Gastrocnemius medialis (tissue), 4 donors: ENCODE measurements at regions not wholly inside any gene's neighbourhood (a gene's known extent, or its start where the extent isn't known, plus 50 kb on each side); places are given as distances from the start of the nearest gene placed in this dataset.

Experiments
- ATAC-seq, 2 donors: fragments of 150-250 bp; one replicate each; pipeline ENCODE4 v1.9.1; 2016
- DNase-seq, 2 donors: peaks; one replicate each; pipeline ENCODE4 v3.0.0-alpha.2; 2019
- H3K27ac ChIP-seq, 4 donors: fragments of 200-600 bp; sonication (generic); 1 replicate in 1 of 4; 2 replicates in 3 of 4; pipeline ENCODE4 v1.5.1; 2016 to 2018; ENCODE audit warnings: mild to moderate bottlenecking in 2 of 4, moderate library complexity in 1 of 4
- H3K27me3 ChIP-seq, 3 donors: fragments of 200-600 bp; sonication (generic) in 2 of 3; 1 replicate in 1 of 3; 2 replicates in 2 of 3; pipeline versions ENCODE4 v1.5.1 to v1.6.0; 2016 to 2019; ENCODE audit warnings: mild to moderate bottlenecking in 1 of 3, moderate library complexity in 1 of 3
- H3K36me3 ChIP-seq, 2 donors: fragments of 200-600 bp; sonication (generic) in 1 of 2; one replicate each; pipeline ENCODE4 v1.5.1; 2017 to 2018
- H3K4me1 ChIP-seq, 2 donors: fragments of 200-600 bp; sonication (generic) in 1 of 2; one replicate each; pipeline ENCODE4 v1.5.1; 2016 to 2017; ENCODE audit warnings: mild to moderate bottlenecking in 2 of 2
- H3K4me3 ChIP-seq, 4 donors: fragments of 200-600 bp; sonication (generic) in 3 of 4; 1 replicate in 1 of 4; 2 replicates in 3 of 4; pipeline ENCODE4 v1.5.1; 2016 to 2019; ENCODE audit warnings: mild to moderate bottlenecking in 2 of 4
- H3K9me3 ChIP-seq, 3 donors: fragments of 200-600 bp; sonication (generic) in 2 of 3; 1 replicate in 1 of 3; 2 replicates in 2 of 3; pipeline ENCODE4 v1.5.1; 2016 to 2019
- POLR2A ChIP-seq, 2 donors: fragments of 450-650 bp; IDR thresholded peaks; one replicate each; pipeline ENCODE4 v1.6.1; 2017; ENCODE audit warnings: antibody characterized with exemption in 2 of 2, mild to moderate bottlenecking in 2 of 2, moderate library complexity in 2 of 2
- in situ Hi-C, 4 donors: fragments of 200-750 bp; cut with MboI; loops; one replicate each; pipeline versions ENCODE4 v1.15.0 to v1.8.0; 2017; ENCODE audit warnings: low sequenced_read_pairs in 4 of 4
- intact Hi-C: fragments of 100-400 bp; cut with DNase I; formaldehyde crosslinking; loops from one replicate; pipeline ENCODE4 v1.15.1; 2023; ENCODE audit warnings: low total_unique reads
- TF ChIP-seq, protein P1 (sequence below), 5 experiments: fragments of 450-650 bp in 3 of 5; fragments of 200-600 bp in 2 of 5; sonication (generic) in 2 of 5; IDR thresholded peaks in 4 of 5; conservative IDR thresholded peaks in 1 of 5; 1 replicate in 4 of 5; 2 replicates in 1 of 5; pipeline ENCODE4 v1.5.1; 2016 to 2019; ENCODE audit warnings: antibody characterized with exemption in 5 of 5, mild to moderate bottlenecking in 3 of 5, moderate library complexity in 3 of 5

DNA sequence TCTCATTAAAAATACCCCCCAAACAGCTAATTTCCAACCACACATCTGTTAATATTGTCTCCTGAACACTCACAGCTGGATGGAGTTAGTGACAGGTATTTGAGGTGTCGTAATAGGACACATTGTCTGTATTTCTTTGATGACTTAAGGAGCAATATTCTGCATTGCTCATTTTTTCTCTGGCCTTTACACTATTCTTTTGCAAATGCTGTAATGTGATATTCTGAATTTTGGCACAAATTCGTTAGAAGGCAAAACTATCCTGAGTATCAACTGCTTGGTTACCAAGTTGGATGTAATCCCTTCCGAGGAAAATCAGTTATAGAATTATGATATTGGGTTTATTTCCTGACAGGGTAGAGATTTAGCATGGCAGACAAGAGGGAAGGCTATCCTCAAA, 1030.2 kb downstream of the MCTP2 start:
- intact Hi-C loops: no loop called here

DNA sequence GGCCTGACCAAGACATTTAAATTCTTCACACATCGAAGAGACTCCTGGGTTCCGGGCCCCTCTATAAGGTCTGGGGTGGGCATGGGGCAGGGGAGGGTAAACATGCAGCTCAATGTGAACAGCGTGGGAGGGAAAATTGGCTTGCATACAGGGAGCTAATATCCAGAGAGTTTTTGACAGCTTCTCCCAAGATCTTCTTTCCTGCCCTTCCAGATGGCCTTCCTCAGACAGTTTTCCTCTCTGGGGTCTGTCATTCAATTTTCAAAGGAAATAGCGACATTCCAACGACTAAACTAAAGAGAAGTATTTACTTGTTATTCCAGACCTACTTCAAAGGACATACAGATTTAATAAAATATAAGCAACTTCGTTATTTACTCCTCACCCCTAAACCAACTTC, 1030.6 kb downstream of the MCTP2 start:
- no peaks in the 10 kb centered on the region for H3K9me3 ChIP-seq
- intact Hi-C loops (no loop called here), in situ Hi-C loops (loop anchor here in 3 of 4 donors (10.0 to 25.0 kb wide), 5 partner anchors 900 to 1975 kb away; partner anchors contain the start of gene NR2F2 (in 1 of the 3))
- ATAC-seq (no peak), DNase-seq (no peak)
- TF ChIP-seq, protein P1, sequence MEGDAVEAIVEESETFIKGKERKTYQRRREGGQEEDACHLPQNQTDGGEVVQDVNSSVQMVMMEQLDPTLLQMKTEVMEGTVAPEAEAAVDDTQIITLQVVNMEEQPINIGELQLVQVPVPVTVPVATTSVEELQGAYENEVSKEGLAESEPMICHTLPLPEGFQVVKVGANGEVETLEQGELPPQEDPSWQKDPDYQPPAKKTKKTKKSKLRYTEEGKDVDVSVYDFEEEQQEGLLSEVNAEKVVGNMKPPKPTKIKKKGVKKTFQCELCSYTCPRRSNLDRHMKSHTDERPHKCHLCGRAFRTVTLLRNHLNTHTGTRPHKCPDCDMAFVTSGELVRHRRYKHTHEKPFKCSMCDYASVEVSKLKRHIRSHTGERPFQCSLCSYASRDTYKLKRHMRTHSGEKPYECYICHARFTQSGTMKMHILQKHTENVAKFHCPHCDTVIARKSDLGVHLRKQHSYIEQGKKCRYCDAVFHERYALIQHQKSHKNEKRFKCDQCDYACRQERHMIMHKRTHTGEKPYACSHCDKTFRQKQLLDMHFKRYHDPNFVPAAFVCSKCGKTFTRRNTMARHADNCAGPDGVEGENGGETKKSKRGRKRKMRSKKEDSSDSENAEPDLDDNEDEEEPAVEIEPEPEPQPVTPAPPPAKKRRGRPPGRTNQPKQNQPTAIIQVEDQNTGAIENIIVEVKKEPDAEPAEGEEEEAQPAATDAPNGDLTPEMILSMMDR (IDR thresholded peaks at IDR 0.05 in 4 of 5, conservative IDR thresholded peaks at IDR 0.05 in 1 of 5): no peak
- TF ChIP-seq POLR2A (IDR thresholded peaks at IDR 0.05): no peak
- H3K4me3 ChIP-seq: no peak overlapping the region
- H3K4me1 ChIP-seq: no peaks in the 10 kb centered on the region
- no peaks in the 10 kb centered on the region for H3K27me3 ChIP-seq
- H3K36me3 ChIP-seq: no peaks in the 10 kb centered on the region
- peak overlapping the region; percentile 8 to 35 (median 18) for H3K27ac ChIP-seq

More for the DNA sequence above, 1030.2 kb downstream of the MCTP2 start:
- ATAC-seq (no peak), DNase-seq (no peak)
- no peaks in the 10 kb centered on the region for H3K9me3 ChIP-seq
- H3K36me3 ChIP-seq: no peaks in the 10 kb centered on the region
- in situ Hi-C loops: loop anchor here in 3 of 4 donors (10.0 to 25.0 kb wide), 5 partner anchors 901 to 1976 kb away; partner anchors contain the start of gene NR2F2 (in 1 of the 3)
- no peaks in the 10 kb centered on the region for H3K27me3 ChIP-seq
- H3K4me1 ChIP-seq: no peaks in the 10 kb centered on the region
- H3K27ac ChIP-seq: peak overlapping the region; percentile 8 to 35 (median 18)
- no peak for TF ChIP-seq POLR2A (IDR thresholded peaks at IDR 0.05)
- TF ChIP-seq, protein P1 (IDR thresholded peaks at IDR 0.05 in 4 of 5, conservative IDR thresholded peaks at IDR 0.05 in 1 of 5): no peak
- H3K4me3 ChIP-seq: no peak overlapping the region

DNA sequence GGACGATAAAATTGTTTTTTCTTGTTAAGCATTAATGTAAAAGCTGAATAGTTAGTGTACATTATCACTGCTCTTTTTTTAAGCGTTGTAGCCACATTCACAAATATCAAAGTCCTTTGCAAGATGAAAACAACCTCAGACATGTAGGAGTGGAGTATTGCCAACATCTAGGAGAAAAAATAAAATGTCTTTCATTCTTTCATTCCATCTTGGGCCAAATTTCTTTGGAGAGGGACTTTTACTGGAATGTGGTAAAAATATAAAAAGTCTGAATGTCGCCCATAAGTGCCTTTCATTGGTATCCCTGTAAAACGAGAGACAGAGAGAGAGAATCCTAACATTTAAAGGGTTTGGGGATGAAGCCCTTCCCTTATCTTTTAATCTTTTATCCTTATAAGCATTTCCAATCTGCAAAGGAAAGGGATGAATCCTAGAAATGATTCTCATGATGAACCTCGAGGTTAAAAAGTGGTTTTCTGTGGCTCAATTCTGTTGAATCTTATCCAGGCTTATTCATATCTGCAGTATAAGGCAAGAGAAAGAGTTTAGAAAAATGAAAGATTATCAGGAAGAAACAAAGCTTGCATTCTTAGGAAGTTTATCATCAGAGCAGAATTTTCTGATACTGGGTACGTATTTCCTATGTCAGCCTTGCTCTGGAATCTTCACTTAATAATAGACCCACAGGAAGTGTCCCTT, 1031.7 kb downstream of the MCTP2 start:
- DNase-seq (no peak), ATAC-seq (no peak)
- Histone ChIP-seq H3K27me3 (no peaks in the 10 kb centered on the region), H3K36me3 (no peaks in the 10 kb centered on the region), H3K4me1 (no peaks in the 10 kb centered on the region), H3K27ac (peak overlapping the region in 3 of 4 donors; percentile 10 to 35 (median 14)), H3K9me3 (no peaks in the 10 kb centered on the region), H3K4me3 (no peak overlapping the region)
- intact Hi-C loops: no loop called here
- in situ Hi-C loops: loop anchor here in 3 of 4 donors (10.0 to 25.0 kb wide), 5 partner anchors 899 to 1974 kb away; partner anchors contain the start of gene NR2F2 (in 1 of the 3)
- TF ChIP-seq POLR2A (IDR thresholded peaks at IDR 0.05): no peak
- TF ChIP-seq, protein P1 (IDR thresholded peaks at IDR 0.05 in 4 of 5, conservative IDR thresholded peaks at IDR 0.05 in 1 of 5): no peak

DNA sequence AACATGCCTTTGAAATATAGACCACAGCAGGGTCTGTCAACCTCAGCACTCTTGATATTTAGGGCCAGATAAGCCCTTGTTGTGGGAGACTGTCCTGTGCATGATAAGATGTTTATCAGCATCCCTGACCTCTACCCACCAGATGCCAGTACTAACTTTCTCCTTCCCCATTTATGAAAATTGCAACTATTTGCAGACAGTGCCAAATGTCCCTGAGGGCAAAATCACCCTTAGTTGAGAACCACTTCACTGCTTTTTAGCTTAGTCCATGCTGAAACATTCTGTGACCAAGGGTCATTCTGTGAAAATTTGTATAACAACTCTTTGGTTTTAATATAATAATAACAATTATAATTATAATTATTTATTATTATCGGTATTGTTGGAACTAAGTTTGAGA, 1032.4 kb downstream of the MCTP2 start:
- DNase-seq (no peak), ATAC-seq (no peak)
- in situ Hi-C loops (loop anchor here in 3 of 4 donors (10.0 to 25.0 kb wide), 5 partner anchors 899 to 1974 kb away; partner anchors contain the start of gene NR2F2 (in 1 of the 3)), intact Hi-C loops (no loop called here)
- no peaks in the 10 kb centered on the region for H3K9me3 ChIP-seq
- no peaks in the 10 kb centered on the region for H3K4me1 ChIP-seq
- no peaks in the 10 kb centered on the region for H3K36me3 ChIP-seq
- TF ChIP-seq POLR2A (IDR thresholded peaks at IDR 0.05): no peak
- TF ChIP-seq, protein P1 (IDR thresholded peaks at IDR 0.05 in 4 of 5, conservative IDR thresholded peaks at IDR 0.05 in 1 of 5): no peak
- no peaks in the 10 kb centered on the region for H3K27me3 ChIP-seq
- no peak overlapping the region for H3K4me3 ChIP-seq
- H3K27ac ChIP-seq: peak overlapping the region in 1 of 4 donors; percentile 35
